ENCODE measurements at regions not wholly inside any gene's neighbourhood (a gene's known extent, or its start where the extent isn't known, plus 50 kb on each side); places are given as distances from the start of the nearest gene placed in this dataset.

GRCh38 chr4:1477045-1477840 lies 71.0 kb upstream of the NKX1-1 start:
- CTCF ChIA-PET = no interaction called here
- H3K27ac Mint-ChIP-seq = no peak overlapping the region

GRCh38 chr4:1476140-1476513 lies 69.9 kb upstream of the NKX1-1 start:
- Histone ChIP-seq H3K27me3 (ENCODE audit: insufficient read depth, low read length, poor library complexity, severe bottlenecking) (no peaks in the 10 kb centered on the region), H3K27ac (ENCODE audit: low read depth, low read length) (no peak overlapping the region), H3K4me1 (ENCODE audit: insufficient read depth, low read length) (no peaks in the 10 kb centered on the region), H3K4me3 (ENCODE audit: low read length) (no peak overlapping the region), H3K9me3 (ENCODE audit: low read length) (no peaks in the 10 kb centered on the region), H3K36me3 (ENCODE audit: insufficient read depth, low read length) (no peaks in the 10 kb centered on the region)
- H3K27ac Mint-ChIP-seq = no peak overlapping the region
- POLR2A ChIA-PET = no interaction called here
- no peaks in the 10 kb centered on the region for H3K4me1 Mint-ChIP-seq
- no peaks in the 10 kb centered on the region for H3K36me3 Mint-ChIP-seq
- CTCF ChIA-PET = no interaction called here
- peaks cover 12 to 41% of the 10 kb centered on the region in 2 donors for H3K27me3 Mint-ChIP-seq
- DNase-seq = no peak
- H3K4me3 Mint-ChIP-seq = no peak overlapping the region
- peaks cover 0 to 20% (median 6%) of the 10 kb centered on the region in 5 donors for H3K9me3 Mint-ChIP-seq

More at GRCh38 chr4:1477045-1477840, 71.0 kb upstream of the NKX1-1 start:
- Histone ChIP-seq H3K4me3 (ENCODE audit: low read length) (no peak overlapping the region), H3K27me3 (ENCODE audit: insufficient read depth, low read length, poor library complexity, severe bottlenecking) (no peaks in the 10 kb centered on the region), H3K27ac (ENCODE audit: low read depth, low read length) (no peak overlapping the region), H3K4me1 (ENCODE audit: insufficient read depth, low read length) (no peaks in the 10 kb centered on the region), H3K9me3 (ENCODE audit: low read length) (no peaks in the 10 kb centered on the region), H3K36me3 (ENCODE audit: insufficient read depth, low read length) (no peaks in the 10 kb centered on the region)
- POLR2A ChIA-PET = no interaction called here
- Mint-ChIP-seq H3K36me3 (peaks cover 0 to 1% (median 0%) of the 10 kb centered on the region in 3 donors), H3K4me1 (no peaks in the 10 kb centered on the region), H3K4me3 (no peak overlapping the region), H3K9me3 (peaks cover 4 to 29% (median 12%) of the 10 kb centered on the region in 5 donors), H3K27me3 (peaks cover 10 to 41% of the 10 kb centered on the region in 2 donors)
- DNase-seq = no peak

DNA sequence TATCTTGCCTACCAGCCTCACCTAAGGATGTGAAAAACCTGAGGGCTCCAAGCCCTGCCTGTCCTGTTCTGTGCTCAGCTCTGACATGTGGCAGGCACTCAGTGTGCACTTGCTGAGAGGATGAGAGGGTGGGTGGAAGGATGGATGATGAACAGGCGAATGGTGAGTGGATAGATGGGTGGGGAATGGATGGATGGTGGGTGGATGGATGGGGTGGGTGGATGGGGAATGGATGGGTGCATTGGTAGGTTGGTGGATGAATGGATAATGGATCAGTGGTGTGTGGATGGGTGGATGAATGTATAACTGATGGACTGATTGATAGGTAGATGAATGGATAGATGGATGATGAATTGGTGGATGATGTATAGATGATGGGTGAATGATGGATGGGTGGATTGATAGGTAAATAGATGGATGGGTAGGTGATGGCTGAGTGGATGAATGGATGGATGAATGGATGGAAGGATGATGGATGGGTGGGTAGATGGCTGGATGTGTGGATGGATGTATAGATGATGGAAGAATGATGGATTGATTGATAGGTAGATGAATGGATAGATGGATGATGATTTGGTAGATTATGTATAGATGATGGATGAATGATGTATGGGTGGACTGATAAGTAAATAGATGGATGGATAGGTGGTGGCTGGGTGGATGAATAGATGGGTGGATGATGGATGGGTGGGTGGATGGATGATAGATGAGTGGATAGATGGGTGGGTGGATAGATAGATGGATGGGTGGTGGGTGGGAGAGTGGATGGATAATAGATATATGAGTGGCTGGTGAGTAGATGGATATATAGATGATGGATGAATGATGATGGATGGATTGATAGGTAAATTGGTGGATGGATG lies 69.3 kb upstream of the NKX1-1 start:
- H3K27me3 Mint-ChIP-seq = peaks cover 15 to 37% of the 10 kb centered on the region in 2 donors
- H3K27me3 ChIP-seq (ENCODE audit: insufficient read depth, low read length, poor library complexity, severe bottlenecking) = no peaks in the 10 kb centered on the region
- H3K36me3 ChIP-seq (ENCODE audit: insufficient read depth, low read length) = no peaks in the 10 kb centered on the region
- no peaks in the 10 kb centered on the region for H3K36me3 Mint-ChIP-seq
- POLR2A ChIA-PET = no interaction called here
- CTCF ChIA-PET = no interaction called here
- no peak overlapping the region for H3K4me3 ChIP-seq (ENCODE audit: low read length)
- no peak overlapping the region for H3K27ac ChIP-seq (ENCODE audit: low read depth, low read length)
- peaks cover 0 to 14% (median 5%) of the 10 kb centered on the region in 5 donors for H3K9me3 Mint-ChIP-seq
- H3K4me3 Mint-ChIP-seq = no peak overlapping the region
- H3K9me3 ChIP-seq (ENCODE audit: low read length) = no peaks in the 10 kb centered on the region
- H3K4me1 ChIP-seq (ENCODE audit: insufficient read depth, low read length) = no peaks in the 10 kb centered on the region
- DNase-seq = no peak
- no peaks in the 10 kb centered on the region for H3K4me1 Mint-ChIP-seq
- H3K27ac Mint-ChIP-seq = no peak overlapping the region

DNA sequence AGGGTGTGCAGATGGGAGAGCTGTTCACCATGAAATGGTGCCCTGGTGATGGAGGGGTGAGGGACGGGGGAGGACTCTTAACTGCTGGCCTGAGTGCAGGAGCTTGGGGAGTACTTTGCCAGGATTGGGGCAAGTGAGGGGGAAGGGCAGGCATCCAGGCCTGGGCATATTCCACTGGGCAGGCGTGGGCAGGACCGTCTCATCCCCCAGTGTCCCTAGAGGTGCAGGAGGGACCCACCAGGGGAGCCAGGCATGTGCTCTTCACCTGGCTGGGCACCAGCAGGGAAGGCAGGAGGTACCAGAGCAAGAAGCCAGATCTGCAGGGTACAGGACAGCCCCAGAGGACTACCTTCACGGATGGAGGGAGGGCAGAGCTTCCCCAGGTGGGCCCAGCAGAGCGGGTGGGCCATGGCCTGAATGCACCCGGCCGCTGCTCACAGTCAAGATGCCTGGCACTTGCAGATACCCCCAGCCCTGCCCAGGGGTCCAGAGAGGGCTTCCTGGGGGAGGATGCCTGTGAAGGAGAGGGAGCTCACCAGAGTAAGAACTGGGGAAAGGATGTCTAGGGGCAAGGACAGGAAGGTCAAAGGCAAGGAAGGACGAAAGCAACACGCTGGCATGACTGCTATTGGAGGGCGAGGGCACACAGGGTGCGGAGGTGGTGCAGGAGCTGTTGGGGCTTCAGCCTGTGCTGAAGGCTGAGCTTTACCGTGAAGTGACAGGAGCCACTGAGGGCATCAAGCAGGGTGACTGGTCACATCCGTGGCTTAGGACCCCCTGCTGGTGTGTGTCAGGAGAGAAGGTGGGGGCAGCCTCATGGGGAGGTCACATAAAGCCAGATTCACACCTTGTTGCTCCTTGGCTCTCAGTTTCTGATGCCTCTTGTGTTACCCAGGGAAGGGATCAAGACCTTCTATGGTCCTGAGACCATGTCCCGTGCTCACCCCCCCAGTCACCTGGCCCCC lies 68.2 kb upstream of the NKX1-1 start:
- Histone ChIP-seq H3K4me3 (ENCODE audit: low read length) (no peak overlapping the region), H3K27ac (ENCODE audit: low read depth, low read length) (no peak overlapping the region), H3K36me3 (ENCODE audit: insufficient read depth, low read length) (no peaks in the 10 kb centered on the region), H3K9me3 (ENCODE audit: low read length) (no peaks in the 10 kb centered on the region), H3K27me3 (ENCODE audit: insufficient read depth, low read length, poor library complexity, severe bottlenecking) (no peaks in the 10 kb centered on the region), H3K4me1 (ENCODE audit: insufficient read depth, low read length) (no peaks in the 10 kb centered on the region)
- Mint-ChIP-seq H3K36me3 (no peaks in the 10 kb centered on the region), H3K27me3 (peaks cover 13 to 26% of the 10 kb centered on the region in 2 donors), H3K9me3 (peaks cover 0 to 7% (median under 1%) of the 10 kb centered on the region in 5 donors), H3K4me1 (no peaks in the 10 kb centered on the region), H3K4me3 (no peak overlapping the region), H3K27ac (peak overlapping the region in 2 of 8 donors; percentile 8 to 55)
- CTCF ChIA-PET = no interaction called here
- DNase-seq = no peak
- POLR2A ChIA-PET = no interaction called here

GRCh38 chr4:1473718-1474117 lies 67.5 kb upstream of the NKX1-1 start:
- Mint-ChIP-seq H3K4me1 (no peaks in the 10 kb centered on the region), H3K27me3 (peaks cover 13 to 25% of the 10 kb centered on the region in 2 donors), H3K27ac (peak overlapping the region in 1 of 8 donors; percentile 8), H3K36me3 (no peaks in the 10 kb centered on the region), H3K9me3 (peaks cover 0 to 5% (median 0%) of the 10 kb centered on the region in 5 donors), H3K4me3 (no peak overlapping the region)
- Histone ChIP-seq H3K36me3 (ENCODE audit: insufficient read depth, low read length) (no peaks in the 10 kb centered on the region), H3K4me3 (ENCODE audit: low read length) (no peak overlapping the region), H3K9me3 (ENCODE audit: low read length) (no peaks in the 10 kb centered on the region), H3K27ac (ENCODE audit: low read depth, low read length) (no peak overlapping the region), H3K27me3 (ENCODE audit: insufficient read depth, low read length, poor library complexity, severe bottlenecking) (no peaks in the 10 kb centered on the region), H3K4me1 (ENCODE audit: insufficient read depth, low read length) (no peaks in the 10 kb centered on the region)
- ChIA-PET POLR2A (no interaction called here), CTCF (no interaction called here)
- DNase-seq = no peak

DNA sequence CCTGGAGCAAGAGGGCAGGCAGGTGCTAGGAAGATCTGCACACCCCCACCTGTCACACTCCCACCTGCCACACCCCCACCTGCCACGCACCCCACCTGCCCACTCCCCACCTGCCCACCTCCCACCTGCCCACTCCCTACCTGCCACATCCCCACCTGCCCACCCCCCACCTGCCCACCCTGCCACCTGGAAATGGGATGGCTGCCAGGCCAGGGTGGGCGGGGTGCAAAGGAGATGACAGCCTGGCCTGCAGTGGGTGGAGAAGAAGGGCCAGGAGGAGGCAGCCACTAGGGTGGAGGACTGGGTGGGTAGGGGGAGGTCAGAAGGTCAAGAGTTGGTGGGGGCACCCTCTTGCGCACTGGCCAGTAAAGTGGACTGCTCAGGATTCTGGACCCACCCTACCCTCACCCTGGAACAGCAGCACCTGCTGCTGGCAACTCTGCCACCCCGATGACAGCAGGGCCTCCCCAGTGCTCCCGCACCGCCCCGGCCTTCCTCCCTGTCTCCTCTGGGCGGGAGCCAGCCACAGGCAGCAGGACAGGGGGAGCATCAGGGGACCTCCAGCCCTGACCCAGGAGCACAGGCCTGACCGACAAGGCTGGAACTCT lies 66.8 kb upstream of the NKX1-1 start:
- H3K4me1 ChIP-seq (ENCODE audit: insufficient read depth, low read length) = no peaks in the 10 kb centered on the region
- no peaks in the 10 kb centered on the region for H3K36me3 ChIP-seq (ENCODE audit: insufficient read depth, low read length)
- H3K27me3 Mint-ChIP-seq = peaks cover 10 to 25% of the 10 kb centered on the region in 2 donors
- ChIA-PET POLR2A (no interaction called here), CTCF (no interaction called here)
- H3K9me3 Mint-ChIP-seq = peaks cover 0 to 3% (median 0%) of the 10 kb centered on the region in 5 donors
- H3K4me3 Mint-ChIP-seq = no peak overlapping the region
- no peaks in the 10 kb centered on the region for H3K36me3 Mint-ChIP-seq
- no peak for DNase-seq
- H3K27ac ChIP-seq (ENCODE audit: low read depth, low read length) = no peak overlapping the region
- H3K4me1 Mint-ChIP-seq = no peaks in the 10 kb centered on the region
- no peaks in the 10 kb centered on the region for H3K9me3 ChIP-seq (ENCODE audit: low read length)
- no peaks in the 10 kb centered on the region for H3K27me3 ChIP-seq (ENCODE audit: insufficient read depth, low read length, poor library complexity, severe bottlenecking)
- no peak overlapping the region for H3K27ac Mint-ChIP-seq
- H3K4me3 ChIP-seq (ENCODE audit: low read length) = no peak overlapping the region

- Histone ChIP-seq H3K36me3 (ENCODE audit: insufficient read depth, low read length) (no peaks in the 10 kb centered on the region), H3K4me1 (ENCODE audit: insufficient read depth, low read length) (no peaks in the 10 kb centered on the region), H3K27me3 (ENCODE audit: insufficient read depth, low read length, poor library complexity, severe bottlenecking) (no peaks in the 10 kb centered on the region), H3K27ac (ENCODE audit: low read depth, low read length) (no peak overlapping the region), H3K9me3 (ENCODE audit: low read length) (no peaks in the 10 kb centered on the region), H3K4me3 (ENCODE audit: low read length) (no peak overlapping the region)
- Mint-ChIP-seq H3K4me3 (no peak overlapping the region), H3K27me3 (peaks cover 11 to 25% of the 10 kb centered on the region in 2 donors), H3K27ac (no peak overlapping the region), H3K36me3 (no peaks in the 10 kb centered on the region), H3K4me1 (no peaks in the 10 kb centered on the region), H3K9me3 (peaks cover 0 to 7% (median 3%) of the 10 kb centered on the region in 5 donors)
- no peak for DNase-seq
- CTCF ChIA-PET = no interaction called here
- POLR2A ChIA-PET = no interaction called here
Observed at GRCh38 chr4:1472148-1472797, 66.0 kb upstream of the NKX1-1 start.

Measured in CD8-positive, alpha-beta memory T cell (primary cell).